GM12875 (cell line): ENCODE measurements at regions not wholly inside any gene's neighbourhood (a gene's known extent, or its start where the extent isn't known, plus 50 kb on each side); places are given as distances from the start of the nearest gene placed in this dataset.

Source experiments
- H3K4me3 ChIP-seq: one replicate; pipeline ENCODE4 v1.5.1; 2011; ENCODE audit warnings: low read depth, low read length, control low read depth
- TF ChIP-seq, protein P1 (sequence below): IDR thresholded peaks from 2 replicates; pipeline ENCODE4 v1.5.1; 2011; ENCODE audit warnings: low read depth, mild to moderate bottlenecking, control low read depth, inconsistent platforms, low read length, moderate library complexity, borderline replicate concordance; ENCODE audit not compliant: insufficient read depth

DNA sequence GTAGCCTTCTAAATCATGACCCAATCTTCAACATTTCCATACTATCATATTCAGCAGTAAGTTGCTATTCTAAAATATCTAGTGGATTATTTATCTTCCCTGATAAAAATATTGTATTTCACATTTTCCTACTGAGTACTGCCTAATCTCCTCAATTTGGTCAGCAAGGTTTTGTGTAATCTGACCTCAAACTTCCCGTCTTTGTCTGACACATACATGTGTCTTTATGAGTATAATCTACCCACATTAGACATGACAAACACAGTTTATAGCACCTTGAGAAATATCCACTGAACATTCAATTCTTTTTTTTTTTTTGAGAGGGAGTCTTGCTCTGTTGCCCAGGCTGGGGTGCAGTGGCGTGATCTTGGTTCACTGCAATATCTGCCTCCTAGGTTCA is 113.7 kb upstream of the LUZP2 start:
- H3K4me3 ChIP-seq, result no peak overlapping the region

DNA sequence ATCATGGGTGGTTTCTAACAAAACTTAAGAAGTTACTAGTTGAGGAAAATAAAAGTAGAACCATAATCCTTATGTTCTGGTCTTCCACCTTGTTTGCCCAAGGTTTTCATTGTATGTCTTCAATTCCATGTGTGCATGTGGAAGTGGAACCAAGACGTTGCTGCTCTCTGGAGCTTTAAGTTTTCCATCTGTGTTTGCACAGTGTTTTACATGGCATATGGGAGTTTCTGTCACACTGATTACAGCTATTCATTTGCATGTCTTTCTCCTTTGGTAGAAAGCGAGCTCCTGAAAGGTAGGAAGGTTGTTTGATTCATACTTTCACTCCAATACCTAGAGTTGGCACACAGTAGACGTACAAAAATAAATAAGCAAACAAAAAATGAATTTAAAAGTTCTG is 112.6 kb upstream of the LUZP2 start:
- no peak overlapping the region for H3K4me3 ChIP-seq
- TF ChIP-seq, protein P1, sequence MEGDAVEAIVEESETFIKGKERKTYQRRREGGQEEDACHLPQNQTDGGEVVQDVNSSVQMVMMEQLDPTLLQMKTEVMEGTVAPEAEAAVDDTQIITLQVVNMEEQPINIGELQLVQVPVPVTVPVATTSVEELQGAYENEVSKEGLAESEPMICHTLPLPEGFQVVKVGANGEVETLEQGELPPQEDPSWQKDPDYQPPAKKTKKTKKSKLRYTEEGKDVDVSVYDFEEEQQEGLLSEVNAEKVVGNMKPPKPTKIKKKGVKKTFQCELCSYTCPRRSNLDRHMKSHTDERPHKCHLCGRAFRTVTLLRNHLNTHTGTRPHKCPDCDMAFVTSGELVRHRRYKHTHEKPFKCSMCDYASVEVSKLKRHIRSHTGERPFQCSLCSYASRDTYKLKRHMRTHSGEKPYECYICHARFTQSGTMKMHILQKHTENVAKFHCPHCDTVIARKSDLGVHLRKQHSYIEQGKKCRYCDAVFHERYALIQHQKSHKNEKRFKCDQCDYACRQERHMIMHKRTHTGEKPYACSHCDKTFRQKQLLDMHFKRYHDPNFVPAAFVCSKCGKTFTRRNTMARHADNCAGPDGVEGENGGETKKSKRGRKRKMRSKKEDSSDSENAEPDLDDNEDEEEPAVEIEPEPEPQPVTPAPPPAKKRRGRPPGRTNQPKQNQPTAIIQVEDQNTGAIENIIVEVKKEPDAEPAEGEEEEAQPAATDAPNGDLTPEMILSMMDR, result no peak

More for the DNA sequence above, 113.7 kb upstream of the LUZP2 start:
- TF ChIP-seq, protein P1, result no peak

DNA sequence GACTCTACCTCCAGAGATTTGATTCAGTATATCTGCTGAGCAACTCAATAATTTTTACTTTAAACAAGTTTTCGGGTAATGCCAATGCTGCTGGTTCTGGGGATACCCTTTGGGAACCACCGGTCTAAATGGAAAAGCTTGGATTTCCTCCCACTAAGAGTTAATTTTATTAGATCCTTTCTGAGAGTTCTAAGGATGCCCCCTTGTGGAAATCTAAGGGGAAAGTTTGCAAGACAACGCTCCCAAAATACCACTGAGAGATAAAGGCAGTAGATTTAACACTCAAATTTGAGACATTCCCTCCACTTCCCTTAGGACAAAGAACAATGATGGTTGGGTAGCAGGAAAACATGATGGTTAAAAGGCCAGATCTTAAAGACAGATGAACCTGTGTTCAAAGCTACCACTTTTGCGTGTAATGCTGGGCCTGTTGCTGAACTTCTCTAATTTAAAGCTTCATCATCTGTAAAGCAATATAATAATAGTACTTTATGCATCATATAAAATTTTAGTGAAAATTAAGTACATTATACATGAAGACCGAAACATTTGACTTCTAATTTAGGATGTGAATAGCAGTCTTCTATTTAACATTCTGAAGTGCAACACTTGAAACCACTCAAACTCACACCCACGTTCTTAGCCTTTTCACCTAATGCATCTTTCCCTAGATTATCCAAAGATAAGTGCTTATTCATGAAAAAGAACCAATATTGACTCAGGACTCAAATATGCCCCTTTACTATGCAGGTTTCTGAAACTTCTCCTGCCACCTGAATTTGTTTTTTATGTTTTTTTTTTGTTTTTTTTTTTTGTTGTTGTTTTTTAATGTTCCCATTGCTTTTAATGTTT is 110.1 kb upstream of the LUZP2 start:
- TF ChIP-seq, protein P1, result no peak
- H3K4me3 ChIP-seq, result no peak overlapping the region

DNA sequence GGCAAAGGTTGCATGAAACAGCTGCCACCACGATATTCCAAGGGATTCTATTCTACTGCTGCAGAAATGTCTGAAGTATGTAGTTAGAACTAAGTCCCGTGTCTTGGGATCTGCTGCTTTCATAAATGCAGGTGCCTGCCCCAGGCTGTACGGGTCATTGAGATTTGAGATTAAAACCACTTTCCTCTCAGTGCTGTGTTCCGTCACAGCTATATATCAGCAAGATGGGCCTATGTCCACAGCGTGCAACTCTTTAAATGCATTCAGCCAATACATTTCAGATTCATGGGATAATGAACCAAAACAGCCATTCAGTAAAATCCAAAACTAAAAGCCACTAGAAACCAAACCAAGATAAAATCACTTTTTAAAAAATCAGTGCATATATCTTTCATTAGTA is 107.3 kb upstream of the LUZP2 start:
- no peak overlapping the region for H3K4me3 ChIP-seq
- TF ChIP-seq, protein P1, result no peak

DNA sequence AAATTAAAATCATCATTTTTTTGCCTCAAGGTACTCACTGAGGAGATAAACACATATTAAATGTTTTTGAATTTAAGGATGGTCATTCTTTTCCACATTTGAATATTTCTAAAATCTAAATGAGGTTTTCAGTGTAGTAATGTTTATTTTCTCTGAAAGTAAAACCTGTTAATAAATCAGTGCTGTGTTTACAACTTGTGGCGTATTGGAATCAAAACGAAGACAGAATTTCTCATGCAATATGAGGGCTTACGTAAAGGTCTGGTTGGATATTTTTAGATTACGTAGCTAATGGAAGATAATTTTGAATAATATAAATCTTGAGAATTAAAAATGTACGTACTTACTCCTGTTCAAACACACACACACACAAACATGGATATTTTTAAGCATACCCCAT is 106.8 kb upstream of the LUZP2 start:
- TF ChIP-seq, protein P1, result no peak
- no peak overlapping the region for H3K4me3 ChIP-seq

DNA sequence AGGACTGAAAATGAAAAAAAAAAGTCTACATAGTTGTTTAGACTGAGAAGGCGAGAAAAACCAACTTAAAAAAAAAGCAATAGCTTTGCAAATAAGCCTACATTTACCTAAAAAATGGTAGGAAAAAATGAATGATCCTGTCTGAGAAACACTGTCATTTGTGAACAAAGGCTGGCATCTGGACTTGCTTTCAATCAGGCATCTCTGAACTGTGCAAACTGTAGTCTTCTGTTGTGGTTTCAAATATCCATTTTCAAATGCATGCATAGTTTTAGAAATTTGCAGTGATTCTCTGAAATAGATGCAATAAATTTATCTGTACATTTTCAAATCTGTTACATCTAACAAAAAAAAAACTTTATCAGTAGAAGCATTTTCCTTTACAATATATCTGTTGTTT is 106.1 kb upstream of the LUZP2 start:
- no peak overlapping the region for H3K4me3 ChIP-seq
- TF ChIP-seq, protein P1, result no peak

DNA sequence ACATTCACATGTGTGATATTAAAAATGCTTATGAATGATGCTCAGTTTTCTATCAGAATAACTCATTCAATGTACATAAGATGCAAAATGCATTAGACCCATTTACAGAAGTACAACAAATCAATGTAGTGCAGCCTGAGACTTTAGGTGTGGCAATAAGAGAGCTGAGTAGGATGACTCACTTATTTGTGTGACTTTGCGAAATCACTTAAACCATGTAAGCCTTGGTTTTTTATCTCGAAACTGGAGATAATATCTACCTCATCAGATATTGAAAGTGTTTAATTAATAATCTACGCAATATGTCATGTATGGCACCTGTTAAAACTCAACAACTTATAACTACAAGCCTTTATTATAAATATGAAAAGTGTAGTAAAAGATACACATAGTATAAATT is 105.7 kb upstream of the LUZP2 start:
- no peak overlapping the region for H3K4me3 ChIP-seq
- TF ChIP-seq, protein P1, result no peak
